Neuron (in vitro differentiated cells): ENCODE measurements at regions not wholly inside any gene's neighbourhood (a gene's known extent, or its start where the extent isn't known, plus 50 kb on each side); places are given as distances from the start of the nearest gene placed in this dataset.

ENCODE experiments used
- H2AFZ ChIP-seq: one replicate; pipeline ENCODE4 v1.6.1; 2013; ENCODE audit warnings: low read depth, mild to moderate bottlenecking, inconsistent platforms, low read length, moderate library complexity
- H3K27me3 ChIP-seq: one replicate; pipeline ENCODE4 v1.6.1; 2013; ENCODE audit warnings: low read length; ENCODE audit not compliant: insufficient read depth
- H3K36me3 ChIP-seq: one replicate; pipeline ENCODE4 v1.6.1; 2013; ENCODE audit warnings: low read length; ENCODE audit not compliant: insufficient read depth
- H3K4me1 ChIP-seq: one replicate; pipeline ENCODE4 v1.6.1; 2013; ENCODE audit warnings: low read length; ENCODE audit not compliant: insufficient read depth
- H3K4me3 ChIP-seq: 2 replicates; pipeline ENCODE4 v1.5.1; 2013; ENCODE audit warnings: mild to moderate bottlenecking, low read length, moderate library complexity
- H3K9me3 ChIP-seq: one replicate; pipeline ENCODE4 v1.6.1; 2013; ENCODE audit warnings: low read length

GRCh38 chr3:59430341-59430740 is 380.5 kb upstream of the CFAP20DC start:
- Histone ChIP-seq H2AFZ (no peak overlapping the region), H3K9me3 (no peaks in the 10 kb centered on the region), H3K27me3 (no peaks in the 10 kb centered on the region), H3K36me3 (no peaks in the 10 kb centered on the region), H3K4me3 (no peak overlapping the region), H3K4me1 (peaks cover 2% of the 10 kb centered on the region)

GRCh38 chr3:59429198-59429597 is 379.4 kb upstream of the CFAP20DC start:
- H3K36me3 ChIP-seq = no peaks in the 10 kb centered on the region

GRCh38 chr3:59426821-59427565 is 377.2 kb upstream of the CFAP20DC start:
- H3K4me1 ChIP-seq = peaks cover 5% of the 10 kb centered on the region
- H2AFZ ChIP-seq = no peak overlapping the region
- H3K9me3 ChIP-seq = no peaks in the 10 kb centered on the region
- H3K4me3 ChIP-seq = no peak overlapping the region
- no peaks in the 10 kb centered on the region for H3K36me3 ChIP-seq
- no peaks in the 10 kb centered on the region for H3K27me3 ChIP-seq

More at GRCh38 chr3:59429198-59429597, 379.4 kb upstream of the CFAP20DC start:
- Histone ChIP-seq H3K9me3 (no peaks in the 10 kb centered on the region), H3K4me3 (no peak overlapping the region), H2AFZ (no peak overlapping the region), H3K4me1 (peaks cover 5% of the 10 kb centered on the region), H3K27me3 (no peaks in the 10 kb centered on the region)

- Histone ChIP-seq H3K27me3 (no peaks in the 10 kb centered on the region), H3K4me1 (peaks cover 5% of the 10 kb centered on the region), H3K36me3 (no peaks in the 10 kb centered on the region), H2AFZ (no peak overlapping the region), H3K9me3 (no peaks in the 10 kb centered on the region), H3K4me3 (no peak overlapping the region)
These were observed 376.1 kb upstream of the CFAP20DC start for GRCh38 chr3:59425942-59426341.

GRCh38 chr3:59425371-59425770 is 375.5 kb upstream of the CFAP20DC start:
- Histone ChIP-seq H3K9me3 (no peaks in the 10 kb centered on the region), H3K36me3 (no peaks in the 10 kb centered on the region), H3K4me3 (no peak overlapping the region), H3K4me1 (peaks cover 5% of the 10 kb centered on the region), H3K27me3 (no peaks in the 10 kb centered on the region), H2AFZ (no peak overlapping the region)

- Histone ChIP-seq H3K4me3 (no peak overlapping the region), H3K4me1 (peaks cover 5% of the 10 kb centered on the region), H3K9me3 (no peaks in the 10 kb centered on the region), H2AFZ (no peak overlapping the region), H3K27me3 (no peaks in the 10 kb centered on the region), H3K36me3 (no peaks in the 10 kb centered on the region)
These were observed 374.6 kb upstream of the CFAP20DC start for GRCh38 chr3:59424268-59425010.

GRCh38 chr3:59423707-59424106 is 373.9 kb upstream of the CFAP20DC start:
- Histone ChIP-seq H2AFZ (no peak overlapping the region), H3K4me3 (no peak overlapping the region), H3K36me3 (no peaks in the 10 kb centered on the region), H3K4me1 (peaks cover 8% of the 10 kb centered on the region), H3K9me3 (no peaks in the 10 kb centered on the region), H3K27me3 (no peaks in the 10 kb centered on the region)

GRCh38 chr3:59422312-59422711 is 372.5 kb upstream of the CFAP20DC start:
- Histone ChIP-seq H3K9me3 (no peaks in the 10 kb centered on the region), H3K27me3 (no peaks in the 10 kb centered on the region), H3K4me1 (peaks cover 13% of the 10 kb centered on the region), H3K36me3 (no peaks in the 10 kb centered on the region), H2AFZ (no peak overlapping the region), H3K4me3 (no peak overlapping the region)

- no peak overlapping the region for H3K4me3 ChIP-seq
- peaks cover 7% of the 10 kb centered on the region for H3K4me1 ChIP-seq
- H2AFZ ChIP-seq = no peak overlapping the region
- H3K27me3 ChIP-seq = peaks cover 5% of the 10 kb centered on the region
- no peaks in the 10 kb centered on the region for H3K9me3 ChIP-seq
- no peaks in the 10 kb centered on the region for H3K36me3 ChIP-seq
These were observed 369.0 kb upstream of the CFAP20DC start for GRCh38 chr3:59418836-59419235.

- Histone ChIP-seq H3K27me3 (peaks cover 31% of the 10 kb centered on the region), H3K4me1 (no peaks in the 10 kb centered on the region), H3K36me3 (no peaks in the 10 kb centered on the region), H3K9me3 (no peaks in the 10 kb centered on the region), H2AFZ (no peak overlapping the region), H3K4me3 (no peak overlapping the region)
These were observed 362.7 kb upstream of the CFAP20DC start for GRCh38 chr3:59412516-59412915.

GRCh38 chr3:59411694-59412093 is 361.9 kb upstream of the CFAP20DC start:
- H3K4me3 ChIP-seq = no peak overlapping the region
- H3K4me1 ChIP-seq = no peaks in the 10 kb centered on the region
- H3K36me3 ChIP-seq = no peaks in the 10 kb centered on the region
- H3K27me3 ChIP-seq = peaks cover 39% of the 10 kb centered on the region
- no peak overlapping the region for H2AFZ ChIP-seq
- H3K9me3 ChIP-seq = no peaks in the 10 kb centered on the region

GRCh38 chr3:59411186-59411585 is 361.4 kb upstream of the CFAP20DC start:
- Histone ChIP-seq H3K27me3 (peaks cover 41% of the 10 kb centered on the region), H3K36me3 (no peaks in the 10 kb centered on the region), H3K4me3 (no peak overlapping the region), H3K9me3 (no peaks in the 10 kb centered on the region), H2AFZ (no peak overlapping the region), H3K4me1 (no peaks in the 10 kb centered on the region)

GRCh38 chr3:59408047-59408624 is 358.3 kb upstream of the CFAP20DC start:
- Histone ChIP-seq H2AFZ (no peak overlapping the region), H3K27me3 (peaks cover 46% of the 10 kb centered on the region), H3K9me3 (no peaks in the 10 kb centered on the region), H3K36me3 (no peaks in the 10 kb centered on the region), H3K4me1 (peaks cover 13% of the 10 kb centered on the region), H3K4me3 (no peak overlapping the region)
